ELR (cell line): ENCODE measurements at regions not wholly inside any gene's neighbourhood (a gene's known extent, or its start where the extent isn't known, plus 50 kb on each side); places are given as distances from the start of the nearest gene placed in this dataset.

ENCODE experiments used
- DNase-seq: peaks from one replicate; pipeline ENCODE4 v3.0.0-alpha.2; 2015; ENCODE audit warnings: low read depth

DNA sequence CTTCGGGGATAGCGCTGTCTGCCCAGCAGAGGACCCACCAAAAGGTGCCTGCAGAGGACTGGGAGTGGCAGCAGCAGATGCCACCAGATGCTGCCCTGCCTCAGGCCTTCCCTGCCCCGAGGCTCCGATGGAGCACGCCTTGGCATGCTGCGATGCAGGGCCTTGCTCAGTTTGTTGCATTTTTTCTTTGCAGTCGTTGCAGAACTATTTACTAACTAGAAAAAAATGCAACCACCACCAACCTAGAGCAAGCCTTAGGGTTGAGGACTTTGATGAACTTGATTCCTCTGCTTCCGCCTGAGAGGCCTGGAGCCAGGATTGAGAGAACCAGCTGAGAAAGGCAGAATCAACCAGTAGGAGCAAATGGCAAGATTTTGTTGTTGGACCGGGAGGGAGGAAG lies 585.6 kb upstream of the MKI67 start:
- no peak for DNase-seq

DNA sequence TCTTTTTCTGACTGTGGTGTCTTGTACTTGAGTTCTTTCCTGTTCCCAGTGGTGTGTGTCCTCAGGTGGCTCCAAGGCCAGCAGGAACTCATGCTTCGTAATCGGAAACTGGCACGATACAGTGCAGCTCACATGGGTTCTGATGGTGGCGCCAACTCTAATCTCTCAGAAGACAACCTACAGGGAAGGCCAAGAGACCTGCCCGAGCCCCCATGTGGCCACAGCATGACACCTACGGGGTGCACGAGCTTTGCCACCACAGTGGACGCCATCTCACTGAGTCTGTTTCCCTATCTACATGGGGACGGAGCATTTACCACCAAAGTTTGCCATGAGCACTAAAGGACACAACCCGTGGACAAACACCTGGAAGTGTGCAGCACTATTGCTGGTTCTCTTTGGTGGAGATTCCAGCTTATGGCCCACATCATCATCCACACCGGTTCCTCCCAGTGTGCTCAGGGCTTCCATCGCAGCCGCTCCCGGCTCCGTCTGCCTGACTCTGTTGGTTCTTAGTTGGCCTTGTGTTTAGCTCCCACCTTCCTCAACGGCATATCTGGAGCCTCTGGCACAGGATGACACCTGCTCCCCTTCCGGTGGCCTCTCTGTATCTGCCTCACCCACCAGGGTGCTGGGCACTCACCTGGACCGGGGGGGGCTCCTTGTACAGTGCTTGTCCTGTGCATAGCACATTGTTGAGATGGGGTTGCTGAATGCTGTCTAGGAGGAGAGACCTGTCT lies 586.6 kb upstream of the MKI67 start:
- no peak for DNase-seq

DNA sequence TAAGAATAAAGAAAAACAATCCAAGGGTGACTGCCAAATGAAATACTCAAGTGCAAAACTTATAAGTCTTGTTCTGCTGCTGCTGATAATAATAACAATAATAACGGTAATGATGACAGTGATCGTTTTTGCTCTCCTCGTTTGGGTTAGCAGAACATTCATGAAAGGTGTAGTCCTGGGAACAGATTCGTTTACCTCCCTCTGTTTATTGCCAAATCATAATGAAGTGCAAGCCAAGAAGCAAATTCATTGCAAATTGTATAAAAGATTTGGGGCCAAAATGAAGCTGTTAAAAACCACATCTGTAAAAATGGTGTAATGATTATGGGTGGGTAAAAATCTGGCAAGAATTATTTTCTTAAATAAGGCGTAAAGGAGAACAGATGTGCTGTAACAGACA lies 587.2 kb upstream of the MKI67 start:
- DNase-seq, result no peak

- no peak for DNase-seq
Observed at GRCh38 chr10:128713874-128714570, 587.8 kb upstream of the MKI67 start.

DNA sequence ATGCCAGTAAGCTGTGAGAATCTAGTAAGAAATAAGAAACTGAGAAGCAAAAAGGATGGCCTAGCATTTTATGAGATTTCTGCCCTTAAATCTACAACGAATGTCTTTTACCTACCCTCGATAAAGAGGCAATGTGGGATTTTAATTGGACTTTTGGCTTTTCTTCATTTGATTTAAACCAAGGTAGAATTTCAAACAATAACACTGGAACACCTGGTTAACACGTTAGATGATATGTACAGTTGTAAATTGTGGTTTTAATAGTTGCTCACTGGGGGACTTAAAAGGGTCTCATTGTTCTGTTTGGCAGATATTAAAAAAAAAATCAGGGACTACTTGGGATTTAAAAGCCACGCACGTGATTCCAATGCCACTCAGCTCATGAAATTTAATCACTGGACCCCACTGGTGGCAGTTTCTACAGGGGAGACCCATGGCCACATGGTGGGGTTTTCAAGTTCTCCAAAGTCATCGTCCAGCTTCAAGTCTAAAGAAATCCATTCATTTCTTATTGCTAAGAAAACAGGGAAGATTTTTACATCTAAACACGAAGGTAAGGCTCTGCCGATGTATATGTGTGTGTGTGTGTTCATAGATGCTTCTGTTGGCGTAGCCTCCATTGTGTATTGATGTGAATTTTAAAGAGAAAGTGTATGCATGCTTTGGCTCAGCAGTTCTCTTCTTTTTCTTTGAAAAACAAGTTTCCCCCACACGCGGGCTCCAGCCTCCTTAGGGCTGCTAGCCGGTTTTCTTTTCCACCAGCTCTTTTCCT lies 588.6 kb upstream of the MKI67 start:
- DNase-seq, result no peak

DNA sequence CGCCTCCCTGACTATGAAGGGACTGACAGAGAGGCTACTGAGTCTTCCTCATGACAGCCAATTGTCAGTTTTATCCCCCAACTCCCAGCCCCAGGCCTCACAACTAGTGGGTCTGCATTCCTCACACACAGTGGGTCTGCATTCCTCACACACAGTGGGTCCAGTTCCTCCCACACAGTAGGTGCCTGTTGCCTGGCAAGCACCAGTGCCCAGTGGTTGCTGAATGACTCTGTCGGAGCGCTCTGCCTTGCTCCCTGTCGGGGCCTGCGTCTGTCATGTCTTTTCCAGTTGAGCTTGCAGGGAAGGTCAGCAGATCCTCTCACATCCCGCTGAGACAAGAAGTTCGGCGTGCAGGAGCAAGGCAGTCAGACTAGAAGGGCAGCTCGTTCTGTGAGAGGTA lies 590.0 kb upstream of the MKI67 start:
- DNase-seq, result no peak

- no peak for DNase-seq
Observed at GRCh38 chr10:128721963-128722445, 595.8 kb upstream of the MKI67 start.

- DNase-seq, result no peak
Observed at GRCh38 chr10:128722947-128723346, 596.7 kb upstream of the MKI67 start.

DNA sequence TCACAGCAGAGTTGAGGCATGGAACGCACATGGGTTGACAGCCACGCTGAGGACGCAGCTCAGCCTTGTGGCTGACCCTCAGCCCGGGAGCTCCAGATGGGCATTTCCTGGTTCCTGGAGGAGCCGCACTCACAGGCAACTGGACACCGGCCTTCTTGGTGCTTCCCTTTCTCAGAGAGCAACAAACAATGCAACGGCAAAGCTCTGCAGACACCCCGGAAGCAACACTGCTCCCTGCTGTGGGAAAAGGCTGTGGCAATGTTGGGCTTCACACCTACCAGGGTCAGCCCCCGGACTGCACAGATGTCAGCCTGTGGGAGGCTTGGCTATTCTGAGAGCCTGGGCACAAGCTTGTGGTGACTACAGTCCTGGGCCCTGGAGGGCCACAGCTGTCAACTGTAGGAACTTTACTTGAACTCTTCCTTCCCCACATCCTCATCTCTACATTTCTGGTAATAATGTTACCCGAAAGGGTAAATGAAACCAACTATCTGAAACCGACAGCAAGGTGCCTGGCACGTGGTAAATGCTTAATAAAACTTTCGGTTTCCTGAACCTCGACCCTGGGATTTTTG lies 597.5 kb upstream of the MKI67 start:
- DNase-seq, result no peak

DNA sequence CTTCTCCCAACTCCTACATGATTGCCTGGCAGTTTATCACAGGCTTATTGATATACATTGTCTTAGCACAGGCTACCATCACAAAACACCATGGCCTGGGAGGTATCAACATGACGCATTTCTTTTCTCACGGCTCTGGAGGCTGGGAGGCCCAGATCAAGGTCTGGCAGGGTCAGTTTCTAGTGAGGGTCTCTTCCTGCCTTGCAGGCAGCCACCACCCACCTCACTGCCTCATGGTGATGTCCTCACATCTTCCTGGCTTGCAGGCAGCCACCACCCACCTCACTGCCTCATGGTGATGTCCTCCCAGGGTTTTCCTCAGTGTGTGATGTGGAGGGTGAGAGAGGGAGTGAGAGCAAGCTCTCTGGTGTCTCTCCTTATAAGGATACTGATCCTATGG lies 599.3 kb upstream of the MKI67 start:
- DNase-seq, result no peak

DNA sequence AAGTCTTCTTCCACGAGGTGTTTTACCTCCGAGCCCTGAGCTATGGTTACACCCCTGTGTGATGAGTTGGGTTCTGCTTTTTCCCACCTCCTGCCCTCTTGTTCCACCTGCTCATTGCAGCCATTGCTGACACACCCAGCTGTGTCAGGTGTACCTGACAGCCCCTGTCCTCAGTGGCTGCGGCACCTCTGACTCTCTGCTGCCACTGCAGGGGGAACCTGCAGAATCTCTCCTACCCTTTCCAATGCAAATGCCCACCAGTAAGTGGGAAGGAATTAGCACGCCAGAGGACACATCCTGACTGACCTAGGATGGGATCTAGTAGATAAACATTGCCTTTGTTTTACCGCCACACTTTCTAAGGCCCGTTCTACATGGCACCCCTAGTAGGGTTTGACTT lies 600.9 kb upstream of the MKI67 start:
- DNase-seq, result no peak

DNA sequence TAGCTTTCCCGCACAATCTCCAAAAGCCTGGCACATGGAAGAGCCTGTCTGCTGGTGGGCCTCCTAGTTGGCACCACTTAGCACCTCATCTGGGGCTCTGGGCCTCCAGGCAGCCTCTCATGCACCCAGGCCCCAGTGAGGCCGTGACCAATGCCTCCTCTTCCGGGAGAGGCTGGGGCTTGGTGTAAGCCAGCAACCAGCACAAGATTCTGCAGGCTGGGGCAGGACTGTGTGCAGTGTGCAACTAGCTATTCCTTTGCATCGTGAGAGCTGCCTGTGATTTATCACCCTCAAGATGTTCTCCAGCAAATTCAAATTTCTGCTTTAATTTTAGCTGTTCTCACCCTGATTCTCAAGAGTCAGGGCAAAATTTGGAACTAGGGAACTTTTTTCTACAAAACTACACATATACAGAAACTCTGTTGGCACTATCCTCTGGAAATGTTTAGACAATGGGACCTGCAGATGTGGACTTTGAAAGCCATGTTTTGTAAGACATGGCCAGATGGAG lies 603.7 kb upstream of the MKI67 start:
- DNase-seq, result no peak

DNA sequence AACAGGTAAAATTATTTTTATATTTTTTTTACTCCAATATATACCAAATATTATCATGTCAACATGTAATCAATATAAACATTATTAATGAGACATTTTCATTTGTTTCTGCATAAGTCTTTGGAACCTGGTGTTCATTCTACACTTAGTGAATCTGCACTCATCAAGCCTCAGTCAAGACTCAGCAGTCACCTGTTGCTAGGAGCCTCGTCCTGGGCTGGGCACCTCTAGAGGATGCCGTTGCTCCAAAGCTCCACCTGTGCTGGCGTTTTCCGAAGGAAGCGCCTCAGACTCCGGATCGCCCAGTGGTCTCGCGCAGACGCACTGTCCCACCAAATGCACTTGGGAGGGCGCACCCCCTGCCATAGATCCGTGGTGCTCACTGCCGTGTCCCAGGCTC lies 604.7 kb upstream of the MKI67 start:
- DNase-seq, result no peak

DNA sequence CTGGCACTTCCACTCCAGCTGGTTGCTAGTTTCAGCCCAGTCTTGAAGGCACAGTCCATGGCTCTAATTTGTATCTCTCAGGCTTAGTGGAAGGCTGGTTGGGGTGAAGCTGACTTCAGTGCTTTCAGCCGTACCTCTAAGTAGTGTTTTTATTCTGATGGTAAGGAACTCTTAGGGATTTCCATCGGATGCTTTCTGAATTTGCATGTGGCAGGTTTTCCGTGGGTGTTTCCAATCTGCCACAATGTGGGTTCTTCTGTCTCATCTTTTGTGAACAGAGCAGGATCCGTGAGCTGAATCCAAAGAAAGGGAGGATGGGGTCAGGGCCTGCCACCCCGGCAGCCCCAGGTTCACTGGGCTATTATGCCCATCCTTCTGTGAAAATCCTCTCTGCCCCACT lies 607.9 kb upstream of the MKI67 start:
- DNase-seq, result no peak

DNA sequence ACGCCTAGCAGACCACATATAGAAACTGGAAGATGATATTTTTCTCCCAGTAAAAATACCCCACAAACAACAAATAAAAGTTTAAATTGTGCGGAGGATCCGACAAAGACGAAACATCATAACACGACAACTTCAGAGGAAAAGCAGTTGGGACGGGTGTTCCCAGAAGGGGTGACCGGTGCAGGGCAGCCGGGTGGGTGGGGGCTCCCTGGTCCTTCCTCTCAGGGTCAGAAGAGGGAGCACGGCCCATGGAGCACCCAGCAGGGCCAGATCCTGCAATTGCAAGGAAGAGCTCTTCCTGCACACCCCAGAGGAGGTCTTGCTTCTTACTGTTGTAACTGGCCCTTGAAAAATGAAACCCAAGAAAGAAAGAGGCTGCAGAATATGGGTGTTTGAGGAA lies 608.5 kb upstream of the MKI67 start:
- no peak for DNase-seq

DNA sequence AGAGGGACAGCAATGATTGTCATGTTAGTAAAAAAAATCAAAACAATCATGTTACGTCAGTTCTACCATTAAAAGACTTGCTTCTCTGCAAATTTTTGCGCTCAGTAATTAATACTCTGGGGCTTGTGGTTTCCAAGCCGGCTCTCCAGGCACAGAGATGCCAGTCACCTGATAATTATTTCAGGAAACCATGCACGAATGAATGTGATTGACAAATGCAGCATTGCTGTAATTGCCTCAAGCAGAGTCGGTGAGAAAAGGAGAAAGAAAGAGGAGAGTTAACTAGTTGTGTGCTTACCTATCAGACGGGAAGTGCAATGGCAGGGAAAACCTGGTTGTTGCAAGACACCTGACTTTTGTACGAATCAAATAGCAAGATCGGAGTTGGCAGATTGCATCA lies 609.8 kb upstream of the MKI67 start:
- no peak for DNase-seq

- no peak for DNase-seq
Observed at GRCh38 chr10:128738386-128738915, 612.2 kb upstream of the MKI67 start.

DNA sequence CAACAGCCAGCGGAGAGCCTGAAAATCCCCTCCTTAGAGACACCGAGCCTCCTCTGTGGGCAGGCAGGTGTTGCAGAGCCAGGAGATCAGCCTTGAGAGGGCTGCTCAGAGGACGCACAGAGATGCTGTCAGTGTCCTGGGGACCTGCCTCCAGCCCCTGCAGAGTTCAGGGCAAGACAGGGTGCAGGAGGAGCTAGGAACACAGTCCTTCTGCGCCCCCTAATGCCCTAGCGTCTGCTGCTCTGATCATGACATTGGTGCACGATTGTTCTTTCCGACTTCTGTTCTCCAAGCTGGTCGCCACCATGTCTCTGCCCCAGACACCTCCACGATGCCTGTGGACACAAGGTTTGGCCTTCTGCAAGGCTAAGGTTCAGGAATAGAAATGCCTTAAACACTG lies 613.7 kb upstream of the MKI67 start:
- DNase-seq, result no peak

DNA sequence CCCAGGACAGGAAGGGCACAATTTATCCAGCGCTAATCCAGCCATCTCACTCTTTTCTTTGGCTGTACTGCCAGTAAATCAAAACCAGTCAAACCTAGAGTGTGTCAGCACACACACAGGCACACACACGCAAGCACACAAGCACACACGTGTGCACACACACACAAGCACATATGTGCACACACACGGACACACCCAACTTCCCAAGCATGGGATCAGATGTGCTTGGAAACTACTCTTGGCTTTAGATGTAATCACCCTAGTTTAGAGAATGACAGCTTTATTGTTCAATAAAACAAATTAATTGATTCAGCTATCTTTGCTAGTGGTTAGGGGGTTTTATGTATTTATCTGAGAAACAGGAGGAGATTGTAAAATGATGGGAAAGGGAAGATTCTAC lies 615.0 kb upstream of the MKI67 start:
- no peak for DNase-seq

GRCh38 chr10:128741680-128742079 lies 615.5 kb upstream of the MKI67 start:
- no peak for DNase-seq

DNA sequence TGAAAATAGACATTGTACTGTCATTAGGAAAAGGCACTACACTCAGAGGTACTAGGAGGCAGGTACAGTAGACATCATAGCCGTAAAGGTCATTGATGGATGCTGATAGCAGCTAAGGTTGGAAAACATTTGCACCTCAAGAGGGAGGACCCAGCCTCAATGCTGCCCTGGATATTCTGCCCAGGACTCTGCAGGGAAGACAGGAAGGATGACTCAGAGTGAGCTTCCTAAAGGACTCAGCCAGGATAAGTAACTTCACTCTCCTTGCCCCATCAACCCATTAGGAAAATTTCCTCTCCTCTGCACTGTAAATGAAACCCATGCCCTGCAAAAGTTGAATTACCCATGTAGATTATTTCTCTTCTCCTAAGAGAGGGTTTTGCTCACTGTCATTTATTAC lies 617.9 kb upstream of the MKI67 start:
- no peak for DNase-seq

- no peak for DNase-seq
Observed at GRCh38 chr10:128744811-128745305, 618.6 kb upstream of the MKI67 start.
